ENCODE measurements at regions not wholly inside any gene's neighbourhood (a gene's known extent, or its start where the extent isn't known, plus 50 kb on each side); places are given as distances from the start of the nearest gene placed in this dataset.

DNA sequence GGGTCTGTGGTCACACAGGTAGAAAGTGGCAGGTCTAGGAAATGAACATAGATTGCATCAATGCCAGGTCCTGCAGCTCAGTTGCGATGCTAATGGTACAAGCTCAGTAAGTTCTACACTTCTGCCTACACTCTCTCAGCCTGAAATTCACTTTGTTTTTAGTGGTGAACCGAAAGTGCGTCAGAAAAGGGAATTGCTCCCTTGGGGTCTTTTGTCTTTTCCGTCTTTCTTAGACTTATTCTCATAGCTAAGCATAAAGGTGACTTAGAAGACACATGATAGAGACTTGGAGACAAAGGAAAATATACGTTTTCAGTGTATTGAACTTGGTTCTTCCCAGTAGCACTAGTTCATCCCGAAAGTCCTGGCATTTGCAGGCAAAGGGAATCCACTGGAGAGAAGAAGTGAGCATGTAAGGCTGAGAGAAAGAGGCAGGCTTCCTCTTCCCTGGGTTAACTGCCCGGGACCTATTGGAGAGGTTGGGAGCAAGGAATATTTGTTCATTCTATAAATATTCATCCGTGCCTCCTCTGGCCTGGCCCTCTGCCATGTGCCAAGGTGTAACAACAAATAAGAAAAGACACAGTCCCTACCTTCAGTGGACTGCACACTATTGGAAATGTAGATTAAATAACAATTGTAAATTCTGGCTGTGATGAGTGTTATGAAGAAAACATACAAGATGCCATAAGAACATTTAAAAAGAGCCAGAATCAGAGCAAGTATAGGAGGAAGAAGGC, 785.8 kb downstream of the MED13L start:
- TF ChIP-seq RARB (CRISPR knock-in tag; IDR thresholded peaks at IDR 0.05) = no peak
- TF ChIP-seq ARNTL (CRISPR knock-in tag; IDR thresholded peaks at IDR 0.05; ENCODE audit: borderline replicate concordance, low read depth) = no peak
- TF ChIP-seq, protein P1, sequence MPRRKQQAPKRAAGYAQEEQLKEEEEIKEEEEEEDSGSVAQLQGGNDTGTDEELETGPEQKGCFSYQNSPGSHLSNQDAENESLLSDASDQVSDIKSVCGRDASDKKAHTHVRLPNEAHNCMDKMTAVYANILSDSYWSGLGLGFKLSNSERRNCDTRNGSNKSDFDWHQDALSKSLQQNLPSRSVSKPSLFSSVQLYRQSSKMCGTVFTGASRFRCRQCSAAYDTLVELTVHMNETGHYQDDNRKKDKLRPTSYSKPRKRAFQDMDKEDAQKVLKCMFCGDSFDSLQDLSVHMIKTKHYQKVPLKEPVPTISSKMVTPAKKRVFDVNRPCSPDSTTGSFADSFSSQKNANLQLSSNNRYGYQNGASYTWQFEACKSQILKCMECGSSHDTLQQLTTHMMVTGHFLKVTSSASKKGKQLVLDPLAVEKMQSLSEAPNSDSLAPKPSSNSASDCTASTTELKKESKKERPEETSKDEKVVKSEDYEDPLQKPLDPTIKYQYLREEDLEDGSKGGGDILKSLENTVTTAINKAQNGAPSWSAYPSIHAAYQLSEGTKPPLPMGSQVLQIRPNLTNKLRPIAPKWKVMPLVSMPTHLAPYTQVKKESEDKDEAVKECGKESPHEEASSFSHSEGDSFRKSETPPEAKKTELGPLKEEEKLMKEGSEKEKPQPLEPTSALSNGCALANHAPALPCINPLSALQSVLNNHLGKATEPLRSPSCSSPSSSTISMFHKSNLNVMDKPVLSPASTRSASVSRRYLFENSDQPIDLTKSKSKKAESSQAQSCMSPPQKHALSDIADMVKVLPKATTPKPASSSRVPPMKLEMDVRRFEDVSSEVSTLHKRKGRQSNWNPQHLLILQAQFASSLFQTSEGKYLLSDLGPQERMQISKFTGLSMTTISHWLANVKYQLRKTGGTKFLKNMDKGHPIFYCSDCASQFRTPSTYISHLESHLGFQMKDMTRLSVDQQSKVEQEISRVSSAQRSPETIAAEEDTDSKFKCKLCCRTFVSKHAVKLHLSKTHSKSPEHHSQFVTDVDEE (CRISPR knock-in tag; IDR thresholded peaks at IDR 0.05) = no peak
- TF ChIP-seq, protein P2, sequence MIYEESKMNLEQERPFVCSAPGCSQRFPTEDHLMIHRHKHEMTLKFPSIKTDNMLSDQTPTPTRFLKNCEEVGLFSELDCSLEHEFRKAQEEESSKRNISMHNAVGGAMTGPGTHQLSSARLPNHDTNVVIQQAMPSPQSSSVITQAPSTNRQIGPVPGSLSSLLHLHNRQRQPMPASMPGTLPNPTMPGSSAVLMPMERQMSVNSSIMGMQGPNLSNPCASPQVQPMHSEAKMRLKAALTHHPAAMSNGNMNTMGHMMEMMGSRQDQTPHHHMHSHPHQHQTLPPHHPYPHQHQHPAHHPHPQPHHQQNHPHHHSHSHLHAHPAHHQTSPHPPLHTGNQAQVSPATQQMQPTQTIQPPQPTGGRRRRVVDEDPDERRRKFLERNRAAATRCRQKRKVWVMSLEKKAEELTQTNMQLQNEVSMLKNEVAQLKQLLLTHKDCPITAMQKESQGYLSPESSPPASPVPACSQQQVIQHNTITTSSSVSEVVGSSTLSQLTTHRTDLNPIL (CRISPR knock-in tag; IDR thresholded peaks at IDR 0.05; ENCODE audit: low read depth) = no peak
- no peak for TF ChIP-seq ZC3H10 (CRISPR knock-in tag; IDR thresholded peaks at IDR 0.05)
- TF ChIP-seq, protein P3, sequence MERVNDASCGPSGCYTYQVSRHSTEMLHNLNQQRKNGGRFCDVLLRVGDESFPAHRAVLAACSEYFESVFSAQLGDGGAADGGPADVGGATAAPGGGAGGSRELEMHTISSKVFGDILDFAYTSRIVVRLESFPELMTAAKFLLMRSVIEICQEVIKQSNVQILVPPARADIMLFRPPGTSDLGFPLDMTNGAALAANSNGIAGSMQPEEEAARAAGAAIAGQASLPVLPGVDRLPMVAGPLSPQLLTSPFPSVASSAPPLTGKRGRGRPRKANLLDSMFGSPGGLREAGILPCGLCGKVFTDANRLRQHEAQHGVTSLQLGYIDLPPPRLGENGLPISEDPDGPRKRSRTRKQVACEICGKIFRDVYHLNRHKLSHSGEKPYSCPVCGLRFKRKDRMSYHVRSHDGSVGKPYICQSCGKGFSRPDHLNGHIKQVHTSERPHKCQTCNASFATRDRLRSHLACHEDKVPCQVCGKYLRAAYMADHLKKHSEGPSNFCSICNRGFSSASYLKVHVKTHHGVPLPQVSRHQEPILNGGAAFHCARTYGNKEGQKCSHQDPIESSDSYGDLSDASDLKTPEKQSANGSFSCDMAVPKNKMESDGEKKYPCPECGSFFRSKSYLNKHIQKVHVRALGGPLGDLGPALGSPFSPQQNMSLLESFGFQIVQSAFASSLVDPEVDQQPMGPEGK (CRISPR knock-in tag; IDR thresholded peaks at IDR 0.05; ENCODE audit: borderline replicate concordance) = no peak
- TF ChIP-seq ESRRG (CRISPR knock-in tag; IDR thresholded peaks at IDR 0.05) = no peak
- TF ChIP-seq SNAI2 (CRISPR knock-in tag; IDR thresholded peaks at IDR 0.05) = no peak
- TF ChIP-seq ZNF70 (CRISPR knock-in tag; IDR thresholded peaks at IDR 0.05) = no peak
- no peak for TF ChIP-seq ZFP30 (CRISPR knock-in tag; IDR thresholded peaks at IDR 0.05)
- TF ChIP-seq ISL1 (CRISPR knock-in tag; IDR thresholded peaks at IDR 0.05) = no peak
- TF ChIP-seq ZNF565 (CRISPR knock-in tag; conservative IDR thresholded peaks at IDR 0.05; ENCODE audit: low read depth) = no peak
- no peak for TF ChIP-seq OSR1 (CRISPR knock-in tag; IDR thresholded peaks at IDR 0.05)
- TF ChIP-seq ZFP3 (CRISPR knock-in tag; IDR thresholded peaks at IDR 0.05) = no peak
